ENCODE measurements at regions not wholly inside any gene's neighbourhood (a gene's known extent, or its start where the extent isn't known, plus 50 kb on each side); places are given as distances from the start of the nearest gene placed in this dataset.

DNA sequence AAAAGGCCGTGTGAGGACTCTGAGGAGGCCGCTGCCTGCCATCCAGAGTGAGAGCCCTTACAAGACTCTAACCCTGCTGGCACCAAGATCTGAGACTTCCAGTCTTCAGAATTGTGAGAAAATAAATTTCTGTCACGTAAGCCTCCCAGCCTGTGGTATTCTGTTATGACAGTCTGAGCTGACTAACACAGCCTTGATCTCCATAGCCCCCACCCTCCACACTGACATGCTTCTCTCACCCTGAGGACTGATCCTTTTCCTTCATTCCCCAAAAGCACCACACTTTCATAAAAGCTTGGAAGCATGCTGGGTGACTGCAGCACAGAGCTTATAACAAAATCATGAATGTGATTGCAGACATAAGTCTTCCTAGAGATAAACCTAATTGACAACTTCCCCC is 1059.8 kb downstream of the UQCRFS1 start:
- Histone ChIP-seq H3K79me2 (ENCODE audit: insufficient read depth, low read length) (no peaks in the 10 kb centered on the region), H3K9ac (ENCODE audit: extremely low read depth, insufficient read length, low read length) (no peak overlapping the region), H2BK12ac (ENCODE audit: insufficient read length, low read depth, low read length) (no peak overlapping the region), H3K56ac (ENCODE audit: insufficient read length, low read depth, low read length) (no peak overlapping the region), H3K9me3 (ENCODE audit: control insufficient read depth, low read depth, low read length) (no peaks in the 10 kb centered on the region), H3K4me1 (ENCODE audit: insufficient read depth, low read length) (no peaks in the 10 kb centered on the region), H4K5ac (ENCODE audit: insufficient read length, low read depth, low read length) (no peak overlapping the region), H3K14ac (ENCODE audit: insufficient read depth, low read length) (no peak overlapping the region), H3K23ac (ENCODE audit: insufficient read length, low read depth, low read length) (no peak overlapping the region), H2BK15ac (ENCODE audit: low read depth, low read length) (no peak overlapping the region), H3K4ac (ENCODE audit: low read depth, low read length) (no peak overlapping the region), H2AFZ (ENCODE audit: low read length) (no peak overlapping the region), H2BK5ac (ENCODE audit: insufficient read length, low read length) (no peak overlapping the region), H3T11ph (ENCODE audit: low read length) (no peak overlapping the region), H3K18ac (ENCODE audit: insufficient read length, low read depth, low read length) (no peak overlapping the region), H3K79me1 (ENCODE audit: insufficient read depth, low read depth, low read length, poor library complexity, severe bottlenecking) (no peaks in the 10 kb centered on the region), H4K91ac (ENCODE audit: insufficient read length, low read depth, low read length) (no peak overlapping the region), H3K27me3 (ENCODE audit: insufficient read depth, low read length) (no peaks in the 10 kb centered on the region), H2BK120ac (ENCODE audit: low read depth, low read length, poor library complexity, severe bottlenecking) (no peak overlapping the region), H4K8ac (replicated peaks; ENCODE audit: insufficient read length, low read depth, low read length) (no peak overlapping the region), H2BK20ac (ENCODE audit: low read depth, low read length, poor library complexity, severe bottlenecking) (no peak overlapping the region), H2AK5ac (ENCODE audit: insufficient read length, low read length) (no peak overlapping the region), H4K20me1 (ENCODE audit: control insufficient read depth, insufficient read depth, insufficient read length) (no peaks in the 10 kb centered on the region), H3K23me2 (ENCODE audit: insufficient read length, low read depth, low read length, poor library complexity, severe bottlenecking) (no peaks in the 10 kb centered on the region), H3K4me2 (ENCODE audit: insufficient read depth, insufficient read length, low read length) (no peak overlapping the region), H3K27ac (ENCODE audit: insufficient read length, low read depth, low read length) (no peak overlapping the region)
- Mint-ChIP-seq H3K27ac (peak overlapping the region in 1 of 3 experiments; percentile 25; a peak in 1 of 7 replicates), H3K4me1 (peaks cover 13 to 16% of the 10 kb centered on the region in 2 experiments), H3K4me3 (no peak overlapping the region), H3K27me3 (ENCODE audit: low read depth) (no peaks in the 10 kb centered on the region; the same call in 1 of the 2 replicates), H3K36me3 (ENCODE audit: insufficient read depth in 1 of 3, low read depth in 3 of 3) (no peaks in the 10 kb centered on the region; a peak in 1 of 7 replicates), H3K9me3 (no peaks in the 10 kb centered on the region)
- DNase-seq: no peak
- TF ChIP-seq, protein P1, sequence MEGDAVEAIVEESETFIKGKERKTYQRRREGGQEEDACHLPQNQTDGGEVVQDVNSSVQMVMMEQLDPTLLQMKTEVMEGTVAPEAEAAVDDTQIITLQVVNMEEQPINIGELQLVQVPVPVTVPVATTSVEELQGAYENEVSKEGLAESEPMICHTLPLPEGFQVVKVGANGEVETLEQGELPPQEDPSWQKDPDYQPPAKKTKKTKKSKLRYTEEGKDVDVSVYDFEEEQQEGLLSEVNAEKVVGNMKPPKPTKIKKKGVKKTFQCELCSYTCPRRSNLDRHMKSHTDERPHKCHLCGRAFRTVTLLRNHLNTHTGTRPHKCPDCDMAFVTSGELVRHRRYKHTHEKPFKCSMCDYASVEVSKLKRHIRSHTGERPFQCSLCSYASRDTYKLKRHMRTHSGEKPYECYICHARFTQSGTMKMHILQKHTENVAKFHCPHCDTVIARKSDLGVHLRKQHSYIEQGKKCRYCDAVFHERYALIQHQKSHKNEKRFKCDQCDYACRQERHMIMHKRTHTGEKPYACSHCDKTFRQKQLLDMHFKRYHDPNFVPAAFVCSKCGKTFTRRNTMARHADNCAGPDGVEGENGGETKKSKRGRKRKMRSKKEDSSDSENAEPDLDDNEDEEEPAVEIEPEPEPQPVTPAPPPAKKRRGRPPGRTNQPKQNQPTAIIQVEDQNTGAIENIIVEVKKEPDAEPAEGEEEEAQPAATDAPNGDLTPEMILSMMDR (conservative IDR thresholded peaks at IDR 0.05): no peak
- WGBS (ENCODE audit: extremely low coverage, insufficient read length, low lambda C conversion rate): no CpG with 5 or more reads among the region's 3 CpGs
